Endothelial cell of umbilical vein (primary cell): ENCODE measurements at regions not wholly inside any gene's neighbourhood (a gene's known extent, or its start where the extent isn't known, plus 50 kb on each side); places are given as distances from the start of the nearest gene placed in this dataset.

Experiments used
- BruUV-seq: library from RNA; stranded (reverse); fragments of 400-500 nt; replicated peaks from 2 replicates; lab custom pipeline; 2021; lab: Mats Ljungman, UMichigan
- CTCF ChIA-PET: fragments of 300-600, 350-600 bp; sonication (Branson Sonifier 250); formaldehyde crosslinking; loops from one replicate; lab custom pipeline; 2021; ENCODE audit warnings: antibody characterized with exemption, inconsistent platforms; lab: Charles Lee
- POLR2A ChIA-PET: fragments of 300-600, 350-600 bp; sonication (Branson Sonifier 250); formaldehyde crosslinking; loops from one replicate; lab custom pipeline; 2021; ENCODE audit warnings: antibody characterized with exemption, inconsistent platforms; lab: Charles Lee
- DNase-seq: peaks from one replicate; pipeline ENCODE4 v3.0.0-alpha.2; 2011; ENCODE audit warnings: low read depth, low spot score
- FAIRE-seq: peaks from 2 replicates; lab custom pipeline; 2011; peaks lifted over from hg19 to GRCh38; lab: Jason Lieb, UNC
- H2AFZ ChIP-seq: 2 replicates; pipeline ENCODE4 v1.6.0; 2012; ENCODE audit warnings: low read depth, low read length, control low read depth, inconsistent platforms
- H3K27ac ChIP-seq: 2 replicates; pipeline ENCODE4 v1.5.1; 2011; ENCODE audit warnings: low read depth, mild to moderate bottlenecking, control low read depth, low read length, moderate library complexity; ENCODE audit not compliant: insufficient read depth
- H3K27me3 ChIP-seq, 2 experiments: 2 replicates each; pipeline versions ENCODE4 v1.6.0 to v1.6.1; 2011; ENCODE audit warnings: low read length in 2 of 2, mixed read lengths in 1 of 2; ENCODE audit not compliant: control insufficient read depth in 2 of 2, insufficient read depth in 2 of 2
- H3K36me3 ChIP-seq, 2 experiments: 2 replicates in 1 of 2; 3 replicates in 1 of 2; pipeline ENCODE4 v1.5.1; 2011; ENCODE audit warnings: low read length in 2 of 2, mild to moderate bottlenecking in 1 of 2, moderate library complexity in 1 of 2; ENCODE audit not compliant: control insufficient read depth in 2 of 2, insufficient read depth in 2 of 2; ENCODE audit errors: extremely low read depth in 1 of 2
- H3K4me1 ChIP-seq: 3 replicates; pipeline ENCODE4 v1.5.1; 2011; ENCODE audit warnings: mild to moderate bottlenecking, low read length; ENCODE audit not compliant: control insufficient read depth, insufficient read depth; ENCODE audit errors: extremely low read depth
- H3K4me2 ChIP-seq: 2 replicates; pipeline ENCODE4 v1.6.1; 2011; ENCODE audit warnings: low read length, control low read depth, mixed read lengths; ENCODE audit not compliant: insufficient read depth
- H3K4me3 ChIP-seq, 3 experiments: fragments of 200-600 bp in 1 of 3; sonication (generic), shearing (Covaris generic) in 1 of 3; replicated peaks in 1 of 3; 2 replicates each; pipeline ENCODE4 v1.5.1; 2011 to 2016; ENCODE audit warnings: control low read depth in 3 of 3, low read length in 3 of 3, mild to moderate bottlenecking in 2 of 3, inconsistent platforms in 1 of 3, low read depth in 1 of 3, moderate library complexity in 1 of 3; ENCODE audit not compliant: insufficient read depth in 1 of 3
- H3K79me2 ChIP-seq: 2 replicates; pipeline ENCODE4 v1.6.0; 2012; ENCODE audit warnings: low read length, inconsistent platforms; ENCODE audit not compliant: control insufficient read depth, insufficient read depth
- H3K9ac ChIP-seq: replicated peaks from 2 replicates; pipeline ENCODE3; 2011; ENCODE audit warnings: low read length, control low read depth; ENCODE audit not compliant: insufficient read depth; ENCODE audit errors: extremely low read depth
- H3K9me1 ChIP-seq: replicated peaks from 3 replicates; pipeline ENCODE4 v1.6.0; 2011; ENCODE audit warnings: mild to moderate bottlenecking, low read length; ENCODE audit not compliant: control insufficient read depth, insufficient read depth; ENCODE audit errors: extremely low read depth
- H3K9me3 ChIP-seq: replicated peaks from 2 replicates; pipeline ENCODE4 v1.5.1; 2012; ENCODE audit warnings: low read length, inconsistent platforms; ENCODE audit not compliant: control insufficient read depth, insufficient read depth
- H4K20me1 ChIP-seq: replicated peaks from 2 replicates; pipeline ENCODE3; 2011; ENCODE audit warnings: mild to moderate bottlenecking, low read length; ENCODE audit not compliant: control insufficient read depth, insufficient read depth; ENCODE audit errors: extremely low read depth
- CTCF ChIP-seq, 2 donors: IDR thresholded peaks; 1 replicate in 1 of 2; 2 replicates in 1 of 2; pipeline ENCODE4 v1.5.1; 2011; ENCODE audit warnings: low read length in 2 of 2, mild to moderate bottlenecking in 2 of 2, moderate library complexity in 2 of 2, control low read depth in 1 of 2, inconsistent platforms in 1 of 2, low read depth in 1 of 2; ENCODE audit not compliant: insufficient read depth in 1 of 2; ENCODE audit errors: extremely low read depth in 1 of 2
- EZH2 ChIP-seq: IDR thresholded peaks from 2 replicates; pipeline ENCODE4 v1.6.1; 2012; ENCODE audit warnings: borderline replicate concordance, low read depth, mild to moderate bottlenecking, moderate library complexity, low read length, inconsistent platforms; ENCODE audit not compliant: severe bottlenecking
- FOS ChIP-seq: IDR thresholded peaks from 2 replicates; pipeline ENCODE4 v1.6.1; 2011; ENCODE audit warnings: mild to moderate bottlenecking, low read length, moderate library complexity, borderline replicate concordance; ENCODE audit not compliant: insufficient read depth
- GATA2 ChIP-seq: IDR thresholded peaks from 2 replicates; pipeline ENCODE4 v1.7.0; 2011; ENCODE audit warnings: low read depth, mild to moderate bottlenecking, moderate library complexity, mixed read lengths, low read length; ENCODE audit not compliant: insufficient read length, insufficient read depth
- JUN ChIP-seq: IDR thresholded peaks from 2 replicates; pipeline ENCODE4 v1.6.1; 2011; ENCODE audit warnings: borderline replicate concordance, low read depth; ENCODE audit not compliant: insufficient read length, insufficient read depth
- MAX ChIP-seq: IDR thresholded peaks from 2 replicates; pipeline ENCODE4 v1.6.1; 2011; ENCODE audit not compliant: insufficient read depth, insufficient read length
- MYC ChIP-seq: IDR thresholded peaks from one replicate; pipeline ENCODE4 v1.6.1; 2011; ENCODE audit warnings: mild to moderate bottlenecking, low read depth, low read length
- POLR2A ChIP-seq: IDR thresholded peaks from 2 replicates; pipeline ENCODE4 v1.6.1; 2012; ENCODE audit warnings: low read depth, mild to moderate bottlenecking, control low read depth, low read length
- POLR2AphosphoS5 ChIP-seq: IDR thresholded peaks from 2 replicates; pipeline ENCODE4 v1.6.1; 2012; ENCODE audit warnings: low read depth, mild to moderate bottlenecking, control low read depth, low read length, moderate library complexity; ENCODE audit not compliant: insufficient read depth
- dilution Hi-C: fragments of 300-500 bp; cut with MboI; formaldehyde crosslinking; loops from one replicate; pipeline ENCODE4 v1.15.0; 2019; ENCODE audit warnings: low sequenced_read_pairs; ENCODE audit not compliant: extremely low pct_ligation_motif_present
- intact Hi-C: fragments of 100-400 bp; cut with micrococcal nuclease; formaldehyde crosslinking; loops from one replicate; pipeline ENCODE4 v1.10.0; 2022

- ChIA-PET CTCF (no interaction called here), POLR2A (no interaction called here)
- TF ChIP-seq MYC (no peak), FOS (no peak), CTCF (IDR thresholded peaks at IDR 0.05; ENCODE audit: extremely low read depth in 1 of 2, insufficient read depth in 1 of 2, low read depth in 1 of 2, low read length in 2 of 2) (no peak), GATA2 (no peak), EZH2 (no peak), POLR2AphosphoS5 (no peak), MAX (no peak), POLR2A (no peak), JUN (no peak)
- intact Hi-C loops (no loop called here), dilution Hi-C loops (no loop called here)
- Histone ChIP-seq H3K27ac (no peak overlapping the region), H3K4me3 (no peak overlapping the region), H2AFZ (no peak overlapping the region), H3K9ac (no peak overlapping the region), H3K27me3 (no peaks in the 10 kb centered on the region), H3K9me1 (no peaks in the 10 kb centered on the region), H3K4me1 (no peaks in the 10 kb centered on the region), H3K36me3 (no peaks in the 10 kb centered on the region), H4K20me1 (no peaks in the 10 kb centered on the region), H3K4me2 (no peak overlapping the region), H3K9me3 (peaks cover 9% of the 10 kb centered on the region), H3K79me2 (no peaks in the 10 kb centered on the region)
- FAIRE-seq (no peak), DNase-seq (no peak)
- BruUV-seq: no TSS peak
These were observed 84.5 kb upstream of the ATP10A start for GRCh38 chr15:25947323-25948314.
